ENCODE measurements at regions not wholly inside any gene's neighbourhood (a gene's known extent, or its start where the extent isn't known, plus 50 kb on each side); places are given as distances from the start of the nearest gene placed in this dataset.
"Not testable (repeated sequence)": the region's sequence is repeated elsewhere in the genome, so short reads cannot be mapped to it uniquely, and the experiment has no call there.

DNA sequence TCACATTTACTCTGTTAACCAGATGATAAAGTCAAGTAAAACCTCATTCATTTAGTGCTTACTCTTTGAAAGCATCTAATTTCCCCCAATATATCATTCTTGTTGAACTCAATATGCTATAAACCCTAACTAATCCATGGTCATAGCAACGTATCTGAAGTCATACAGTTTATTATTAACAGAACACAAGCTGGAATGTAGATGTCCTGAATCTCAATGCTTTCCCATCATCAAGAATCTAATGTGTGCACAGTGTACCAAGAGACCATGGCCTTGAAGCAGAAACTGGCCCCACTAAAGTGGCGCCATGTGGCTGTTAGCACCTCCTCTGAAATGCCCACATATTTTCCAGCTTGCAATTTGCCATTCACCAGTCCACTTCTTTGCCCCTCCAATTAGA, 245.8 kb downstream of the SOX9 start:
- DNase-seq (ENCODE audit: low spot score): no peak

DNA sequence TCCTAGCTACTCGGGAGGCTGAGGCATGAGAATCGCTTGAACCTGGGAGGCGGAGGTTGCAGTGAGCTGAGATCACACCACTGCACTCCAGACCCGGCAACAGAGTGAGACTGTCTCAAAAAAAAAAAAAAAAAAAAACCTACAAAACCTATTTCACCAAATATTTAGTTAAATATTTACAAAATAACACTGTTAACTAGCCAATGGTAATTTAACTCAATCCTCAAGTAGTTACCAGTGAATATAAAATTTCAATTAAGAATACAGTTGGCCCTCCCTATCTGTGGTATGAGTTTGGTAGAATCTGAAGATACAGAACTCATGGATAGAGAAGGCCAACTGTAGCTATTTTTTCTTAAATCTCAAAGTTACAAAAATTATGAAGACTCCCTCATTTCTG, 247.4 kb downstream of the SOX9 start:
- DNase-seq (ENCODE audit: low spot score): no peak

DNA sequence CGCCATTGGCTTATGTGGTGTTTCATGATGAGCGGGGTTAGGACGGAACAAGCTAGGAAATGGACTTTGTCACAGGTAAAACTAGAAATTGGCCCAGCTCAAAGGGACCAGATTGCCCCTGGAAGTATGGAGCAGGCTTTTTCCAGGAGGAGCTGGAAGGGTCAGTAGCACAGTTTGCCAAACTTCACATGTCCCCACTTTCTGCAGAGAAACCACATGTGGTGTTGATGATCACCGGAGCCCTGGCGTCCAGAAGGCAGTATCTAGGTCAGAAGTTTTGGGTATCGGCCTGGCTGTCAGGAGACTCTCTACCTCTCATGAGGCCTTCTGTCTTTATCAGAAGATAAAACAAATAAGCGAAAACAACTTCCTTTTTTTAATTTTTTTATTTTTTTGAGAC, 248.5 kb downstream of the SOX9 start:
- no peak for DNase-seq (ENCODE audit: low spot score)

DNA sequence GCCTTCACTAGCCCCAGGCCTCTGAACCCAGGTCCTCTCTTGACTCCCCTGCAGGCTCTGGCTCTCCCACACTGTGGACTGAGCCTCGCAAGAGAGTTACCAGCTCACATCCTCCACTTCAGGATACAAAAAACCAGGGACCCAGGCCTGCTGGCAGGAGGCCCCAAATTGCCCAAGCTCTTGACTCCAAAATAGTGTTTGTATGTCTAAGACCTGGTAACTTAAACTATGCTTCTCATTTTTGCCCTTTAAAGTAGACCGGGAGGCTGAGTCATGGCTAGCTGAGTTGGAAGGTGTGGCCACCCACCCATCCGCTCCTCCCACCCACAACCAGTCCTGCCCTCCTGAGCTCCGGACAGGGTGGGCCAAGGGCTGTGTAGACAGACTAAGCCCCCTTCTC, 250.0 kb downstream of the SOX9 start:
- DNase-seq (ENCODE audit: low spot score): no peak

DNA sequence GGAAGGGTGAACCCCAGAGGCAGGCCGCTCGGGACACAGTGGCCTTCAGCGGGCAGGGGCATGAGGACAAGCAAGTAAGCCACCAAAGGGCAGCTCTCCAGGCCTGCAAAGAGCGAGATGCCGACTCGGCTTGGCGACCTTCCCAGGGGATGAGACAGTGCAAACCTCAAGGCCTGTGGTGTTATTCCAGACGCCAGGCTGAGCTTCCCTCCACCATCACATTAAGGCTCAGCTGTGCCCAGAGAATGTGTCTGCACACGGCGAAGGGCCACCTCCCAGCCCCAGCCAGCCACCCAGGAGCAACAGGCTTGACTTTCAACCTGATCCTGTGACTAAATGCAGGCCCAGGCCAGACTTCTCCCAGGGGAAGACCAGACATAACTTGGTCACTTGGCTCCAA, 251.4 kb downstream of the SOX9 start:
- DNase-seq (ENCODE audit: low spot score): no peak

DNA sequence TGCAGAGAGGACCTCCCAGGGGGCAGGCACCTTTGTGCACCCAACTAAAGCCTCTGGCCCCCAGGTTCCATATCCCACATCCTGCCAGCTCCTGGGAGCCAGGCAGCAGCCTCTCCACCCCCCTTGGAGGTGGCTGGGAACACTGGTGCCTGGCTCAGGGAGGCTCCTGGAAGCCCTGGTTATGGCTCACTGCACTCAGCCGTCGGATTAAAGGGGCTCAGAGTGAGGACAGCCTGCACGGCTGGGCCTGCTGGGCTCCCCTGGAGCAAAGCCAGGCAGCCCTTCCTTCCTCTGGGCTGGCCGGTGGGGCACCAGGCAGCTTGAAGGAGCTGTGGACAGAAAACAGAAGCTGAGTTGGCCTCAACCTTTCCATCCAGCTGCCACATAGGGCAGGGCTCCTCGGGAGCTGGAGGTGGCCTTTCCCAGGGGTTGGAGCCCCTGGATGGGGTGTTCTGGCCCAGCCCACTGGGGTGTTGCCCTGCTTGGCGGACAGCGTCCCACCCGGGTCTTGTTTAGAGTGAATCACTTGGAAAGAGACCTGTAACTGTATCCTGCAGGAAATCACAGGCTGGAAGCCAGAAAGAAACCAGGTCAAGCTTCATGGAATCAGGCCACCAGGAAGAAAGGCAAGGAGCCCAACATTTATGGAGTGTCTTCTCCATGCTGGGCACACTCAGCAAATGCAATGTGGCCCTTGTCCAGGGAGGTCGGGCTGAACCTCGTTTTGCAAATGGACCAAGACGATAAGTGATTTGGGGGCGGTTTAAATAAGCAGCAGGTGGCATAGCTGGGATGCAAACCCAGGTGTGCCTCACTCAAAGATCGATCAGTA, 253.3 kb downstream of the SOX9 start:
- DNase-seq (ENCODE audit: low spot score): no peak

DNA sequence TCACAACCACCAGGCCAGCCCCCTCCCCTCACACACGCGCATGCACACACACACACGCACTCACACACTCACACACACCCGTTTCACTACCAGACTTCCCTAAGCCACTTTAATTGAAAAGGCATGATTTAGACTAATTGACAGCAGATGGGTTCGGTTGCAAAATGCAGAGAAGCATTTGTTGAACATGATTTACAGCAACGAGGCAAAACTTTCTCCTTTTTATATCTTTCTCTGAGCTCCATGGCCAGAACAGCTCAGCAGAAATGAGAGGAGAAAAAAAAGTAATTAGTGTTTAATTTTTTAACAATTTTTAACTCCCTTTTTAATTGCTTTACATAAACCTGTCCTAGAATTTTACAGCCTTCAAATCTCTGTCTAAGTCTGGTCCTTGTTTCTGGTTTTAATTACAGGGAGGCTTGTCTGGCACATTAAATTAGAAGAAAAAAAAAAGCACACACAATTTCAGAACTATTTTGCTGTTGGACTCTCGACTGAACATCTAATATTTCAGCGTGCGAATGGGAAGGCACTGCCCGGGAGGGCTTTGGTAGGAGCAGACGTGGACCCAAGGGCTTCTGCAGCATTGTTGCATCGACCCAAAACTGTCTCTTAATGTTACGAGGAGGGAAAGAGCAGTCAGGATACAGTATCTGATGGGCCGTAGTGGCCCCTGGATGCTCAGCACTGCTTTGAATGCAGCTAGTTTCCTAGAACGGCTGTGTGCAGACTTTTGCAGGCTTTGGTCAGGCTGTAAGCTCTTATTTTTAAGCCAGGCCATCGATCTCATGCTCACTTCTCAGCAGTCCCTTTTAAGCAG, 255.9 kb downstream of the SOX9 start:
- no peak for DNase-seq (ENCODE audit: low spot score)

DNA sequence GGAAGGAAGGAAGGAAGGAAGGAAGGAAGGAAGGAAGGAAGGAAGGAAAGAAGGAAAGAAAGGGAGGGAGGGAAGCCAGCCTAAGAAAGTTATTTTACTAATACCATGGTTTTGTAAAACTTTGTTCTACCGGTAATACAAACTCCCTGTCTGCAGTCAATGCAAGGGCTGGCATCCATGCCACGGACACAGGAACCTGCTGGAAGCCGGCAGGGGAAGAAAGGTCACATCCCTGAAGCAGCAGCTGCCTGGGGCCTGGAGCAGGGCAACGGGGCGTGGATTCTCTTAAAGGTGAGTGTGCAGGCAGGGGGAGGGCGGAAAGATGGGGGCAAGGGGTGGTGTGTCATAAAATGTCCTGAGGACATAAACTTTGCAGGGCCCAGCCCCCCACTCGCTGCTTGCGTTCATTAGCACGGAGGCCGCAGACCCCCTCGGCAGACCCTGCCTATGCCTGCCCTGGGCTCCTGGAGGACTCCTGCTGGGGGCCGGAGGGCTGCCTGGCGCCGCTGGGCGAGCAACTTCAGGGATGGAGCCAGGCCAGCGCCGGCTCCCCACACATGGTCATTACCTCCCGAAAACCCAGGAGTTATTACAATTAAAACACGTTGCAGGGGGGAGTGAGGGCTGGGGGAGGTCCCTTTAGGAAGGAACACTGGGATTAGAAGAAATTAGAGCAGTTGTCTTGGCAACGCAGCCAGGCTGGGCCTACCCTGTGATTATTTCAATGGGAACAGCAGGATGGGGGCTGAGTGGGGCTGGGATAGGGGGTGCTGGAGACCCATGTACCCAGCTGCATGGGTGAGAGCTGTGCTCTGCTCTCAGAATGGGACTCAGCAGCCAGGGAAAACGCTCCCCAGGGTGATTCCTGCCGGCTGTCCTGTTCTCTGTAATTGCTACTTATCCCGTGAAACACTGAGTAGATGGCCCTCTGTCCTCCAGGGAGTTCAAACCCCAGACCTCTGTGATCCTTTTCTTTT, 257.9 kb downstream of the SOX9 start:
- peak; percentile 25 for DNase-seq (ENCODE audit: low spot score)

DNA sequence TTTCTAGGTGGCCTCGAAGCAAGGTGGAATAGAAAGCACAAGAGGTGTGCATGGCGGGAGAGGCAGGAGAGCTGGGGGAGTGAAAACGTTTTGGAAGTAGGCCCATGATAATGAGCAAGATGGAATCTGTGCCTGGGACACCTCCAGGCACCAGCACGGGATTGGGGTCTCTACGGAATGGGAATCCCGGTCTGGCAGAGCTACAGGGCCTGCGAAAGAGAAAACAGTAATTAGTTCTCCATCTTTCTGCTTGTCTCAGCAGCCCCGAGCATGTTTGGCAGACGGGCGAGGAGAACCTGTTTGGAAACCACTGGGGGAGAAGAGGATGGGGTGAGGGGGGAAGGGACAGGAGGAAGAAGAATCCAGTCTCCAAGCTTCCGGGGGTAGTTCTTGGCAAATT, 258.7 kb downstream of the SOX9 start:
- no peak for DNase-seq (ENCODE audit: low spot score)

DNA sequence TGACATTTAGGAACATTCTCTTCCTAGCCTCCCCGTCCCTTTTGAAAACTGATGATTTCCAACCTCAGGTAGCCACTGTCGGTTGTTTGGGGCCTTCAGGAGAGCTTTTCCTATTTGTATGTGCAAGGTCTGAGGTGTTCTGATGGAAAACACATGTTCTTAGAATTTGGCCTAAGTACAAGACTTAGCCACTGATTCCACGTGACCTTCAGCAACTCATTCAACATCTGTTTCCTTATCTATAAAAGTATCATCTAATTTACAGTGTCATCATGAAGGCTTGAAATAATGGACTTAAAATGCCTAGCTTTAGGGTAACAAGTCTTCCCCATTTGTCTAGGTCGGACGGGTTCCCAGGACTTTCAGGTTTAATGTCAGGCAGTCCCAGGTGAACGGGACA, 259.3 kb downstream of the SOX9 start:
- no peak for DNase-seq (ENCODE audit: low spot score)

DNA sequence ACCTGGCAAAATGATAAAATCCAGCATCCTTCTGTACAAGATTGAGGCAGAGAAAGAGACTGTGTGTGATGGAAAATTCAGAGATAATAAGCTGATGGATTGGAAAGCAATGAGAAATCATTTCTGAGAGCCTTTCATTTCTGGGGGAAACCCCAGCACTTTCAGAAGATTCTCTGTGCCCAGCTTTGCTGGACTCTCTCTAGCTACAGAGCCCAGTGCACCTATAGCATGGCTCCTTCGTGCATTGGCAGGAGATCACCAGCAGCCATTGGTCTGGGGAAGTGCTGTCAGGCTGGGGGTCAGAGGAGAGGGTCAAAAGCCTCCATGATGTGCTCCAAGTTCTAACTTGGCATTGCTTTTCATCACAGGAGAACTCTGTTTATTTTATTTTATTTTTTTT, 259.9 kb downstream of the SOX9 start:
- no peak for DNase-seq (ENCODE audit: low spot score)

DNA sequence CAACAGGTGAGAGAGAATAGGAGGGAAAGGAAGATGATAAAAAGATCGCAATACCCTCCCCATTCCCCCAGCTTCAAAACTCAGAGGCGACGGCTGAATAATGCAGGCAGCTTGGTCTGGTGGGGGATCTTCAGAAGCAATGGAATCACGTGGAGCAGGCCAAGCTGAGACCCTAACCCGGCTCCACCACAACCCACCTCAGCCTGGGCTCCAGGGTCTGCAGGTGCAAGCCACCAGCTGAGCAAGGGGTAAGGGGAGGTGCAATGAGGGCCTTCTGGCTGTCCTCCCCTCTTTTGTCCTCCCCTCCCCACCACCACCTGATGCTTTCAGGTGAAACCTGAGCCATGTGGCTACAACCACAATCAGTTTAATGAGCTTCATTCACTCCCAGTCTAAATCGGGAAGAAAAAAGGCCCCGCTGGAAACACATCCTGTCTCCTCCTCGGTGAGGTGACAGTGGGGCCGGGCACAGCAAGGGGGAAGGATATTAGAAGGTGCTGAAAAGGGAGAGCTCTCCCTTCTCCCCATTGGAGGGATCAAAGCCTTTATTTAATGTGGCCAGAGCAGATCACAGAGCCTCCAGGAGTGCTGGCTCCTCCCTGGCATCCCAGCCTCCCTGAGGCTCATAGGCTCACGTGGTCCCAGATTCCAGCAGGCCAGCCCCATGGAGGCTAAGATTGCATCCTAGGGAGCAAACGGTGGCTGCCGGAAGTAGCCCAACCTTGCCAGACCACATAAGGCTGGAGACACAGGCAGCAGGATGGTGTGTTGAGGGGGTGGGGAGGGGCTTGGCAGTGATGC, 261.0 kb downstream of the SOX9 start:
- DNase-seq (ENCODE audit: low spot score): no peak

DNA sequence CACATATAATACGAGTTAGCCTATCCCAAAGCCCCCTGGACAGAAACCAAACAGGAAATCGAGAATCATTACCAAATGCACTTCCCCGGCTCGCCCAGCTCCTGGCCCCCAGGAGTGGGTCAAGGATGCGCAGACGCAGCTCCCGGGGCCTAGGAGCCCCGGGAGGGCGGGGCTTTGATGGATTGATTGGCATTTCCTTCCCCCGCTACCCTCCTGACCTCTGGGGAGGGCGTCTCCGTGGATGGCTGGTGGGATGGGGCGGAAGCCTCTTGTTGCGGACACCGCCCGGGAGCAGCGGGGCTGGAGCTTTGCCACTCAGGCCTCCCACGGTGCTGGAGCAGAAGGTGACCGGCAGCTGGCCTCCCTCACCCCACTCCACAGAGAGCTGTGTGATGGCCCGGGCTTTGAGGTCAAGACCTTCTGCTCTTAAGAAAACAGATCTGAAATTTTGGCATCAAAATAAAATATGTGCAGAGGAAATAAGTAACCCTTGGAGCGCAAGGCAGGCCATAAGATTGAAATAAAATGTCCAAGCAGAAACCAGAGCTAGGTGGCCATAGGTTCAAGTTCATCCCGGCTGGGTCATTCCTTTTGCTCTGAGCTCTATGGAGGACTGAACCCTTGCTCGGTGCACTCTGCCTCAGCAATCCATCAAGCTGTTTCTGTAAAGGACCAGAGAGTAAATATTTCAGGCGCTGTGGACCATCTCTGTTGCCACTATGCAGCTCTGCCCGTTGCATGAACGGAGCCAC, 262.3 kb downstream of the SOX9 start:
- no peak for DNase-seq (ENCODE audit: low spot score)

DNA sequence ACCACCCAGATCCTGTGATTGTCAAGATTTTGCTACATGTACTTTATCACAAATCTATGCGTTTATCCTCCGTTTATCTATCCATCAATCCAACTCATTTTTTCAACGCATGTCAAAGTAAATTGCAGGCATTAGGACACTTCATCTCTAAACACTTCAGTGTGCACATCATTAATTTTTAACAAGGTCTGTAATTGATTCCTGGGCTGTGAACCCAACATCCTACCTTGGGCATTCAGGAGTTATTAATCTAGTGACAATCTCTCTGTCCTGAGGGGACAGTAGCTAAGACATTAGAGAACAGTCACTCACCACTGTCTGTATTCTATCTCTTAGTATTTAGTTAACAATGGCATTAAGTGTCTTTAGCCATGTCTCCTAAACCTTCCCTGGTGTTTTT, 264.7 kb downstream of the SOX9 start:
- no peak for DNase-seq (ENCODE audit: low spot score)

DNA sequence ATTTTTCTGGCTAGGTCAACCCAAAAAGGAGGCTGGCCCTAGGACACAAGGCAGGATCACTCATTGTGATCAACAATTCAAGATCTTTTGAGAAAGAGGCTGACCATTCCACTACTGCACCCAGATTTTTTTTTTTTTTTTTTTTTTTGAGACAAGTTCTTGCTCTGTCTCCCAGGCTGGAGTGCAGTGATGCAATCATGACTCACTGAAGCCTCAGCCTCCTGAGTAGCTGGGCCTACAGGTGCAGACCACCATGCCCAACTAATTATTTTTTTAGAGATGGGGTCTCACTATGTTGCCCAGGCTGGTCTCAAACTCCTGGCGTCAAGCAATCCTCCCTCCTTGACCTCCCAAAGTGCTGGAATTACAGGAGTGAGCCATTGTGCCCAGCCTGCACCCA, 265.4 kb downstream of the SOX9 start:
- DNase-seq (ENCODE audit: low spot score): not testable (repeated sequence)

DNA sequence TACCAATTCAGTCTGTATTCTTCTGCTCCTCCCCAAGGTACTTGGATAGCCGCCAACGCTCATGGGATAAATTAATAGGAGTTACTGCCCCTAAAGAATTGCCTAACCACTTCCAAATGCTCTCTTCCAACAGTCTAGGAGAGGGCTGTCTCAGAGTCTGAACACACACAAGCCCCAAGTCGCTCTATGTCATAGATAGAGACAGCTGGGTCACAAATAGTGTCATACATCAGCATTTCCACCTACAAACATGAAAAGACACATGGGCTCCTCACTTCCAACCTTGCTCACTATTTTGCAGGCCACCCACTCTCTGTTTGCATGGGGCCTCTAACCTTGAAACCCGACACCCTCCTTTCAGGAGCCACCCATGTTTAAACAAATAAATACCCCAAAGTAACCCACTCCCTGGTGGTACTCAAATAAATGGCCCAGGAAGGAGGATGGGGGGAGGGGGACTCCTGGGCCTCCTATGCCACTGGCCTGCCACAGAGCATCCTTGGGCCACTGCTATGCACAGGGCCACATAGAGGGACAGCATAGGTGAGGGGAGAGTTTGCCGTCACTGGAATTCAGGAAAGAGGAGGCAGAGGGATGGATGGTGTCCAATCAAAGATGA, 265.9 kb downstream of the SOX9 start:
- no peak for DNase-seq (ENCODE audit: low spot score)

DNA sequence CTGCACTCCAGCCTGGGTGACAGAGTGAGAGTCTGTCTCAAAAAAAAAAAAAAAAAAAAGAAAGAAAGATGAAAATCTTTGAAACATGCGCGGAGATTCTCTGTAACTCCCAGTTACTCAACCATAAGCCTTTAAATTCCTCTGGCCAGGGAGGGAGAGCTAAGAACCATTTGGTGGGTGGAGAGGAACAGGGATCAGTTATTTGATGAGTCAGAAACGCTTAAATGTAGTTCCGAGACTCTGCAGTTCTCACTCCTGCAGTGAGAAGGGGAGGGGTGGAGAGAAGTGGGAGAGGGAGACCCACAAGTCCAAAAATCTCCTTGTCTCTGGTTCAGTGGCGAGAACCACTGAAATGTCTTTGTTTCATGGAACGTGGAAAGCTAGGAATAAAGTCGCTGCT, 266.7 kb downstream of the SOX9 start:
- DNase-seq (ENCODE audit: low spot score): no peak

DNA sequence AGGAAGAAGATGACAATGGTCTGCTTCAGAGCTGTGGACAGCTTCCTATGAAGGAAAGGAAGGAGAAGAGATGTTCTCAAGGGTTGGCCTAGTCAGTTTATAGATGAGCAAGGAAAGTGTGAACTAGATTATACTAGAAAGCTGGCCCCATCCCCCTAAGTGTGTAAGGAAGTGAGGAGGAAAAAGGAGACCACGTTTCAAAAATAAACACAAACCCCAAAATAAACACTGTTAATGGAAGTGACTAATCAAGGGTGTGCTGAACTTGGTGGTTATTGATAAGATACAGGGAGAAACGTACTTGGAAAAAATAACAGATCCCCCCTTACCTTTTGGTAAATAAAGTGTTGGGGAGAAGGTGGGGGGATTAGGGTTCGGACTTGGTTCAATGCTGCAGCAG, 267.1 kb downstream of the SOX9 start:
- DNase-seq (ENCODE audit: low spot score): no peak

DNA sequence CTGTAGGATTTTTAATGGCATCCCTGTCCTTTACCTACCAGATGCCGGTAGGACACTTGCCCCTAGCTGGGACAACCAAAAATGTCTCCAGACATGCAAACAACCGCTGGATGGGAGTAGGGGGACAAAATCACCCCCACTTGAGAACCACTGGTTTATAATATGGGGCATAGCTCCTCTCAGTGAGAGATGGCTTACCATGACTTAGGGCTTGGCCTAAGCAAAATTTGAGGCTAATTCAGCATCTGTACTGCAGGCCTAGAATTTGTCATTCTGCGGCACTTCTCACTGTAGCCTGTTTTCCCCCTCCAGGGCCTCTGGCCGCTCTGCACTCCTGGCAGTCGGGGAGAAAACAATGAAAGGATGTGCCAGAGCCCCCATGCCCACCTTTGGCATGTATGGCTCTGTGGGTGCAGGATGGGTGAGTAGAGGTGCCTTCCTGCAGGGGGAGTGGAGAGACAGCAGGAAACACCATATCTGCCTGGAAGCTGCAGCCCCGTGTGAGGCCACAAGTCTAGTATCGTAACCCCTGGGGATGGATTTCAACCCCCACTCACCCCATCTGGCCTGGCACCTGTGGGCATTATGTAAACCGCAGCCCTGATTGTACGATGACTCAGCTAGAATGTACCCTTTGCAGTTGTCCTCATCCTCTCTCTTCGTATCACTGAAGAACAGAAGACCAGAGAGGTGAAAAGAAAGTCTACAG, 268.1 kb downstream of the SOX9 start:
- no peak for DNase-seq (ENCODE audit: low spot score)

Measured in putamen (tissue), 1 donor.